DND-41 (cell line): ENCODE measurements at regions not wholly inside any gene's neighbourhood (a gene's known extent, or its start where the extent isn't known, plus 50 kb on each side); places are given as distances from the start of the nearest gene placed in this dataset.

Experiments used
- CTCF ChIP-seq: IDR thresholded peaks from 2 replicates; pipeline ENCODE4 v1.5.1; 2012; ENCODE audit warnings: borderline replicate concordance, low read length, moderate library complexity, mild to moderate bottlenecking; ENCODE audit not compliant: poor library complexity, severe bottlenecking; ENCODE audit errors: extremely low read depth
- EZH2 ChIP-seq: IDR thresholded peaks from 3 replicates; pipeline ENCODE4 v1.6.1; 2012; ENCODE audit warnings: borderline replicate concordance, low read depth, mild to moderate bottlenecking, moderate library complexity, low read length, inconsistent platforms; ENCODE audit not compliant: severe bottlenecking

- no peak for TF ChIP-seq CTCF
- TF ChIP-seq EZH2, result no peak
These were observed 168.0 kb upstream of the LRFN2 start for GRCh38 chr6:40755046-40755681.
